Transverse colon (tissue), 4 donors: ENCODE measurements at regions not wholly inside any gene's neighbourhood (a gene's known extent, or its start where the extent isn't known, plus 50 kb on each side); places are given as distances from the start of the nearest gene placed in this dataset.

Source experiments
- DNase-seq: peaks from one replicate; pipeline ENCODE4 v3.0.0-alpha.2; 2019
- H3K27ac ChIP-seq, 4 donors: fragments of 200-600 bp; sonication (generic); 2 replicates each; pipeline ENCODE4 v1.5.1; 2016 to 2018; ENCODE audit warnings: inconsistent platforms in 4 of 4
- H3K27me3 ChIP-seq: fragments of 200-600 bp; sonication (generic); 2 replicates; pipeline ENCODE4 v1.5.1; 2017; ENCODE audit warnings: inconsistent platforms
- H3K36me3 ChIP-seq, 4 donors: fragments of 200-600 bp; sonication (generic); 2 replicates each; pipeline ENCODE4 v1.5.1; 2017 to 2019; ENCODE audit warnings: inconsistent platforms in 4 of 4
- H3K4me1 ChIP-seq, 4 donors: fragments of 200-600 bp; sonication (generic); 2 replicates each; pipeline ENCODE4 v1.5.1; 2017 to 2020; ENCODE audit warnings: inconsistent platforms in 4 of 4
- H3K4me3 ChIP-seq, 4 donors: fragments of 200-600 bp; sonication (generic); 1 replicate in 1 of 4; 2 replicates in 3 of 4; pipeline versions ENCODE4 v1.5.1 to v1.6.1; 2017 to 2019; ENCODE audit warnings: inconsistent platforms in 4 of 4
- H3K9me3 ChIP-seq, 2 donors: fragments of 200-600 bp; sonication (generic); 2 replicates each; pipeline ENCODE4 v1.5.1; 2017 to 2019; ENCODE audit warnings: inconsistent platforms in 2 of 2
- EP300 ChIP-seq: sonication (generic); formaldehyde crosslinking; IDR thresholded peaks from one replicate; pipeline ENCODE4 v1.6.1; 2017; ENCODE audit warnings: antibody characterized with exemption, low read depth
- POLR2A ChIP-seq: fragments of 450-650 bp; IDR thresholded peaks from one replicate; pipeline ENCODE4 v1.6.1; 2016; ENCODE audit warnings: antibody characterized with exemption, mild to moderate bottlenecking, moderate library complexity
- POLR2AphosphoS5 ChIP-seq, 3 donors: sonication (generic); formaldehyde crosslinking; IDR thresholded peaks; one replicate each; pipeline ENCODE4 v1.6.1; 2016; ENCODE audit warnings: antibody characterized with exemption in 3 of 3
- WGBS, 2 donors: methylation state at CpG; one replicate each; pipeline ENCODE4 v1.1.5; 2018; ENCODE audit warnings: low coverage in 1 of 2; 5-methylcytosine and 5-hydroxymethylcytosine counted together
- in situ Hi-C, 4 donors: fragments of 200-750 bp; cut with MboI; loops; one replicate each; pipeline versions ENCODE4 v1.15.0 to v1.15.1; 2017; ENCODE audit warnings: low sequenced_read_pairs in 3 of 4, low pct_ligation_motif_present in 1 of 4, low pct_unique_long_range_greater_than_20kb in 1 of 4
- intact Hi-C: fragments of 100-400 bp; cut with DNase I; formaldehyde crosslinking; loops from one replicate; pipeline ENCODE4 v1.15.1; 2023; ENCODE audit warnings: low total_unique reads
- TF ChIP-seq, protein P1 (sequence below), 5 experiments: fragments of 200-600 bp in 3 of 5; fragments of 450-650 bp in 2 of 5; sonication (generic) in 3 of 5; IDR thresholded peaks; 1 replicate in 2 of 5; 2 replicates in 3 of 5; pipeline ENCODE4 v1.5.1; 2016 to 2017; ENCODE audit warnings: antibody characterized with exemption in 5 of 5, inconsistent platforms in 3 of 5, mild to moderate bottlenecking in 2 of 5, moderate library complexity in 1 of 5

DNA sequence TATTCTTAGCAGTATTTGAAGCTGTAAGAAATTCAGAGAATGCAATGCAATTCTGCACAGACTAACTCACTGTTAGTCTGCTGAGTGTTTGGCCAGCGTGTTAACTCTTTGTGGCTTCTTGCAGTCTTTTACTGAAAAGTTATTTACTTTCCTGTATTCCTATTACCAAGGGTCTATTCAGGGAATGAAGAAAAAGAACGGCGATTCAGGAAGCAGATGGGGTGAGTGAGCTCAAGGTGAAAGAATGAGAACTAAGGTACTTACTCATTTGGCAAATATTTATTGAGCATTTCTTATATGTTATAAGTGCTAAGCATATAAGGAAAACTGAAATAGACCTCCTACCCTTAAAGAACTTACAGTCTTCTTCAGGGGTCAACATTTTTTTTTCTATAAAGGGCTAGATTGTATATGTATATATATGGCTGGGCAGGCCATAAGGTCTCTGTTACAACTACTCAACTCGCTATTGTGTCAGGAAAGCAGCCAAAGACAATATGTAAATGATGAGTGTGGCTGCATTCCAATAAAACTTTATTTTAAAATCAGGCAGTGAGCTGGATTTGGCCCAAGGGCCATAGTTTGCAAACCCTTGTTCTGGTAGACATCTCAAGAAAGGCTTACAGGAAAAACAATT is 271.9 kb upstream of the GADL1 start:
- no peaks in the 10 kb centered on the region for H3K9me3 ChIP-seq
- no peak for TF ChIP-seq EP300
- TF ChIP-seq, protein P1, sequence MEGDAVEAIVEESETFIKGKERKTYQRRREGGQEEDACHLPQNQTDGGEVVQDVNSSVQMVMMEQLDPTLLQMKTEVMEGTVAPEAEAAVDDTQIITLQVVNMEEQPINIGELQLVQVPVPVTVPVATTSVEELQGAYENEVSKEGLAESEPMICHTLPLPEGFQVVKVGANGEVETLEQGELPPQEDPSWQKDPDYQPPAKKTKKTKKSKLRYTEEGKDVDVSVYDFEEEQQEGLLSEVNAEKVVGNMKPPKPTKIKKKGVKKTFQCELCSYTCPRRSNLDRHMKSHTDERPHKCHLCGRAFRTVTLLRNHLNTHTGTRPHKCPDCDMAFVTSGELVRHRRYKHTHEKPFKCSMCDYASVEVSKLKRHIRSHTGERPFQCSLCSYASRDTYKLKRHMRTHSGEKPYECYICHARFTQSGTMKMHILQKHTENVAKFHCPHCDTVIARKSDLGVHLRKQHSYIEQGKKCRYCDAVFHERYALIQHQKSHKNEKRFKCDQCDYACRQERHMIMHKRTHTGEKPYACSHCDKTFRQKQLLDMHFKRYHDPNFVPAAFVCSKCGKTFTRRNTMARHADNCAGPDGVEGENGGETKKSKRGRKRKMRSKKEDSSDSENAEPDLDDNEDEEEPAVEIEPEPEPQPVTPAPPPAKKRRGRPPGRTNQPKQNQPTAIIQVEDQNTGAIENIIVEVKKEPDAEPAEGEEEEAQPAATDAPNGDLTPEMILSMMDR (IDR thresholded peaks at IDR 0.05): no peak
- no peak for TF ChIP-seq POLR2AphosphoS5 (IDR thresholded peaks at IDR 0.05)
- TF ChIP-seq POLR2A: no peak
- peak; percentile 47 for DNase-seq
- in situ Hi-C loops (no loop called here), intact Hi-C loops (no loop called here)
- H3K4me1 ChIP-seq: peaks cover 4 to 24% (median 11%) of the 10 kb centered on the region in 4 donors
- 26 to 29% methylated on average over 4 of the region's 4 CpGs for WGBS, 2 donors
- H3K27me3 ChIP-seq: no peaks in the 10 kb centered on the region
- H3K36me3 ChIP-seq: no peaks in the 10 kb centered on the region
- no peak overlapping the region for H3K4me3 ChIP-seq
- peak overlapping the region in 1 of 4 donors; percentile 41 for H3K27ac ChIP-seq

DNA sequence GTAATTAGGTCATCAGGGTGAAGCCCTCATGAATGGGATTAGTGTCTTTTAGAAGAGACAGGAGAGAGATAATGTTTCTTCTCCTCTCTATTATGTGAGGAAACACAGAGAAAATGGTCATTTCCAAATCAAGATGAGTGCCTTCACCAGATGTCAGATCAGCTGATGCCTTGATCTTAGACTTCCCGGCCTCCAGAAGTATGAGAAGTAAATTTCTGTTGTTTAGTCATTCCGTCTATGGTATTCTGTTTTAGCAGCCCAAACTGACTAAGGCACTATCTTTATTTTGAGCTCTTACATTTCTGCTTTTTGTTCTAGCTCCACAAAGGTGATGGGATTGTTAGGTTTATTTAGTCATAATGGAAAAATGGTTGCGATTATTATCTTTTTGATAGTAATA is 273.2 kb upstream of the GADL1 start:
- no peak for DNase-seq
- intact Hi-C loops (no loop called here), in situ Hi-C loops (no loop called here)
- Histone ChIP-seq H3K4me1 (peaks cover 4 to 24% (median 11%) of the 10 kb centered on the region in 4 donors), H3K27ac (no peak overlapping the region), H3K9me3 (no peaks in the 10 kb centered on the region), H3K4me3 (no peak overlapping the region), H3K27me3 (no peaks in the 10 kb centered on the region), H3K36me3 (no peaks in the 10 kb centered on the region)
- TF ChIP-seq POLR2AphosphoS5 (IDR thresholded peaks at IDR 0.05): no peak
- no peak for TF ChIP-seq POLR2A
- 90 to 93% methylated on average over 3 of the region's 3 CpGs for WGBS, 2 donors

DNA sequence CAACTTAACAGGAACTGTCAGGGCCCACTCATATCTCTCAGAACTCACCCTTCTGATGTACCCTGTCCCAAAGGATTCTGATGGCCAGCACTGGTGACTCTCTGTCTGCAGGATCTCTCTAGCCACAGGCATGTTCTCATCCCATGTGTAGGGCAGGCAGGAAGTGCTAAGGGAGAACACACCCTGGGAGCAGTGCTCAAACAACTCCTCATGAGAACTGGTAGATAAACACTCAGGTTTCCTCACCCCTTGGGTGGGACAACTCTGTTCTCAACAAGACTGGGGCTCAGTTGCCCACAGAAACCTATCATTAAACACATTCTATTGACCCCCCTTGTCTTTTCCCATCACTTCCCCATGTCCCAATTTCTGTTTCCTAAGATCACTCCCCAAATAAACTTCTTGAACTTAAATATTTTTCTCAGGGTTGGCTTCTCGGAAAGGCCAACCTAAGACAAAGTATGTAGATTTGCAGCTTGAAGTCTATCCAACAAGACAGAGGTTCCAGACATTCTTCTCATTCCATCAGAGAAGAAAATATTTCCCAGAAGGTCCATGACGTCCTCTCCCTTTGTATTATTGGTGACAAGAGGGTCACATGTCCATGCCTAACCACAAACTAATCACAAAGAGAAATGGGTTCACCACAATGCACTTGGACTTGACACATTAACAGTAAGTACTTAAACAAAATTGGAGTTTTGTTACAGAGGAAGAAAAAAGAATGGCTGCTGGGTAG is 276.6 kb upstream of the GADL1 start:
- Histone ChIP-seq H3K27me3 (no peaks in the 10 kb centered on the region), H3K27ac (no peak overlapping the region), H3K36me3 (no peaks in the 10 kb centered on the region), H3K9me3 (no peaks in the 10 kb centered on the region), H3K4me3 (no peak overlapping the region), H3K4me1 (peaks cover 4 to 13% (median 9%) of the 10 kb centered on the region in 4 donors)
- TF ChIP-seq, protein P1 (IDR thresholded peaks at IDR 0.05): no peak
- TF ChIP-seq EP300: no peak
- TF ChIP-seq POLR2AphosphoS5 (IDR thresholded peaks at IDR 0.05): no peak
- no peak for TF ChIP-seq POLR2A
- in situ Hi-C loops: no loop called here
- DNase-seq: no peak
- WGBS, 2 donors: 65 to 66% methylated on average over 2 of the region's 2 CpGs
- intact Hi-C loops: no loop called here

DNA sequence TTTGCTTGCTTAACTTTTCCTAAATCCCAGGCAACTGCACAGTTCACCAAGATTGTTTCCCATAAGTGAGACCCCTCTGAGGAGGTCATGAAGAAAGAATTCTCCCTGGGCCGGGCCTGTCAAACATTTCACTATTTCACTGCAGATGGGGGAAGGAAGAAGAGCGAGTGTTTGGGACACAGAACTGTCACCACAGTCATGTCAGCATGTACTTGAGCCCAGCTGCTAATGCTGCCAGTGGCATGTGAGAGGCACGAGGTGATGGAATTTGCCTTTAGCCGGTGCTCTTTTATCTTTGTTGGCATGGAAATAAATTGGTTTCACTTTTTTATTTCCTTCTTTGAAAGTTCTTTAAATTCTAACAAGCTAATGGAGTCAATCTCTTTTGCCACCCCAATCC is 277.9 kb upstream of the GADL1 start:
- TF ChIP-seq EP300: no peak
- no peak for TF ChIP-seq POLR2AphosphoS5 (IDR thresholded peaks at IDR 0.05)
- TF ChIP-seq, protein P1 (IDR thresholded peaks at IDR 0.05): no peak
- no peak for TF ChIP-seq POLR2A
- 50 to 58% methylated on average over 3 to 4 of the region's 4 CpGs for WGBS, 2 donors
- intact Hi-C loops: no loop called here

More for the DNA sequence above, 277.9 kb upstream of the GADL1 start:
- H3K27ac ChIP-seq: no peak overlapping the region
- in situ Hi-C loops: no loop called here
- no peak overlapping the region for H3K4me3 ChIP-seq
- H3K9me3 ChIP-seq: no peaks in the 10 kb centered on the region
- H3K36me3 ChIP-seq: no peaks in the 10 kb centered on the region
- no peak for DNase-seq
- H3K27me3 ChIP-seq: no peaks in the 10 kb centered on the region
- H3K4me1 ChIP-seq: peaks cover 0 to 7% (median 3%) of the 10 kb centered on the region in 4 donors
